Endothelial cell of umbilical vein (primary cell): ENCODE measurements at regions not wholly inside any gene's neighbourhood (a gene's known extent, or its start where the extent isn't known, plus 50 kb on each side); places are given as distances from the start of the nearest gene placed in this dataset.

Experiments
- BruUV-seq: library from RNA; stranded (reverse); fragments of 400-500 nt; replicated peaks from 2 replicates; lab custom pipeline; 2021; lab: Mats Ljungman, UMichigan
- CTCF ChIA-PET: fragments of 300-600, 350-600 bp; sonication (Branson Sonifier 250); formaldehyde crosslinking; loops from one replicate; lab custom pipeline; 2021; ENCODE audit warnings: antibody characterized with exemption, inconsistent platforms; lab: Charles Lee
- POLR2A ChIA-PET: fragments of 300-600, 350-600 bp; sonication (Branson Sonifier 250); formaldehyde crosslinking; loops from one replicate; lab custom pipeline; 2021; ENCODE audit warnings: antibody characterized with exemption, inconsistent platforms; lab: Charles Lee
- DNase-seq: peaks from one replicate; pipeline ENCODE4 v3.0.0-alpha.2; 2011; ENCODE audit warnings: low read depth, low spot score
- FAIRE-seq: peaks from 2 replicates; lab custom pipeline; 2011; peaks lifted over from hg19 to GRCh38; lab: Jason Lieb, UNC
- H2AFZ ChIP-seq: 2 replicates; pipeline ENCODE4 v1.6.0; 2012; ENCODE audit warnings: low read depth, low read length, control low read depth, inconsistent platforms
- H3K27ac ChIP-seq: 2 replicates; pipeline ENCODE4 v1.5.1; 2011; ENCODE audit warnings: low read depth, mild to moderate bottlenecking, control low read depth, low read length, moderate library complexity; ENCODE audit not compliant: insufficient read depth
- H3K27me3 ChIP-seq, 2 experiments: 2 replicates each; pipeline versions ENCODE4 v1.6.0 to v1.6.1; 2011; ENCODE audit warnings: low read length in 2 of 2, mixed read lengths in 1 of 2; ENCODE audit not compliant: control insufficient read depth in 2 of 2, insufficient read depth in 2 of 2
- H3K36me3 ChIP-seq, 2 experiments: 2 replicates in 1 of 2; 3 replicates in 1 of 2; pipeline ENCODE4 v1.5.1; 2011; ENCODE audit warnings: low read length in 2 of 2, mild to moderate bottlenecking in 1 of 2, moderate library complexity in 1 of 2; ENCODE audit not compliant: control insufficient read depth in 2 of 2, insufficient read depth in 2 of 2; ENCODE audit errors: extremely low read depth in 1 of 2
- H3K4me1 ChIP-seq: 3 replicates; pipeline ENCODE4 v1.5.1; 2011; ENCODE audit warnings: mild to moderate bottlenecking, low read length; ENCODE audit not compliant: control insufficient read depth, insufficient read depth; ENCODE audit errors: extremely low read depth
- H3K4me2 ChIP-seq: 2 replicates; pipeline ENCODE4 v1.6.1; 2011; ENCODE audit warnings: low read length, control low read depth, mixed read lengths; ENCODE audit not compliant: insufficient read depth
- H3K4me3 ChIP-seq, 3 experiments: fragments of 200-600 bp in 1 of 3; sonication (generic), shearing (Covaris generic) in 1 of 3; replicated peaks in 1 of 3; 2 replicates each; pipeline ENCODE4 v1.5.1; 2011 to 2016; ENCODE audit warnings: control low read depth in 3 of 3, low read length in 3 of 3, mild to moderate bottlenecking in 2 of 3, inconsistent platforms in 1 of 3, low read depth in 1 of 3, moderate library complexity in 1 of 3; ENCODE audit not compliant: insufficient read depth in 1 of 3
- H3K79me2 ChIP-seq: 2 replicates; pipeline ENCODE4 v1.6.0; 2012; ENCODE audit warnings: low read length, inconsistent platforms; ENCODE audit not compliant: control insufficient read depth, insufficient read depth
- H3K9ac ChIP-seq: replicated peaks from 2 replicates; pipeline ENCODE3; 2011; ENCODE audit warnings: low read length, control low read depth; ENCODE audit not compliant: insufficient read depth; ENCODE audit errors: extremely low read depth
- H3K9me1 ChIP-seq: replicated peaks from 3 replicates; pipeline ENCODE4 v1.6.0; 2011; ENCODE audit warnings: mild to moderate bottlenecking, low read length; ENCODE audit not compliant: control insufficient read depth, insufficient read depth; ENCODE audit errors: extremely low read depth
- H3K9me3 ChIP-seq: replicated peaks from 2 replicates; pipeline ENCODE4 v1.5.1; 2012; ENCODE audit warnings: low read length, inconsistent platforms; ENCODE audit not compliant: control insufficient read depth, insufficient read depth
- H4K20me1 ChIP-seq: replicated peaks from 2 replicates; pipeline ENCODE3; 2011; ENCODE audit warnings: mild to moderate bottlenecking, low read length; ENCODE audit not compliant: control insufficient read depth, insufficient read depth; ENCODE audit errors: extremely low read depth
- EZH2 ChIP-seq: IDR thresholded peaks from 2 replicates; pipeline ENCODE4 v1.6.1; 2012; ENCODE audit warnings: borderline replicate concordance, low read depth, mild to moderate bottlenecking, moderate library complexity, low read length, inconsistent platforms; ENCODE audit not compliant: severe bottlenecking
- FOS ChIP-seq: IDR thresholded peaks from 2 replicates; pipeline ENCODE4 v1.6.1; 2011; ENCODE audit warnings: mild to moderate bottlenecking, low read length, moderate library complexity, borderline replicate concordance; ENCODE audit not compliant: insufficient read depth
- GATA2 ChIP-seq: IDR thresholded peaks from 2 replicates; pipeline ENCODE4 v1.7.0; 2011; ENCODE audit warnings: low read depth, mild to moderate bottlenecking, moderate library complexity, mixed read lengths, low read length; ENCODE audit not compliant: insufficient read length, insufficient read depth
- JUN ChIP-seq: IDR thresholded peaks from 2 replicates; pipeline ENCODE4 v1.6.1; 2011; ENCODE audit warnings: borderline replicate concordance, low read depth; ENCODE audit not compliant: insufficient read length, insufficient read depth
- MYC ChIP-seq: IDR thresholded peaks from one replicate; pipeline ENCODE4 v1.6.1; 2011; ENCODE audit warnings: mild to moderate bottlenecking, low read depth, low read length
- POLR2A ChIP-seq: IDR thresholded peaks from 2 replicates; pipeline ENCODE4 v1.6.1; 2012; ENCODE audit warnings: low read depth, mild to moderate bottlenecking, control low read depth, low read length
- POLR2AphosphoS5 ChIP-seq: IDR thresholded peaks from 2 replicates; pipeline ENCODE4 v1.6.1; 2012; ENCODE audit warnings: low read depth, mild to moderate bottlenecking, control low read depth, low read length, moderate library complexity; ENCODE audit not compliant: insufficient read depth
- dilution Hi-C: fragments of 300-500 bp; cut with MboI; formaldehyde crosslinking; loops from one replicate; pipeline ENCODE4 v1.15.0; 2019; ENCODE audit warnings: low sequenced_read_pairs; ENCODE audit not compliant: extremely low pct_ligation_motif_present
- intact Hi-C: fragments of 100-400 bp; cut with micrococcal nuclease; formaldehyde crosslinking; loops from one replicate; pipeline ENCODE4 v1.10.0; 2022
- TF ChIP-seq, protein P1 (sequence below), 2 donors: IDR thresholded peaks; 1 replicate in 1 of 2; 2 replicates in 1 of 2; pipeline ENCODE4 v1.5.1; 2011; ENCODE audit warnings: low read length in 2 of 2, mild to moderate bottlenecking in 2 of 2, moderate library complexity in 2 of 2, control low read depth in 1 of 2, inconsistent platforms in 1 of 2, low read depth in 1 of 2; ENCODE audit not compliant: insufficient read depth in 1 of 2; ENCODE audit errors: extremely low read depth in 1 of 2
- TF ChIP-seq, protein P2 (sequence below): IDR thresholded peaks from 2 replicates; pipeline ENCODE4 v1.6.1; 2011; ENCODE audit not compliant: insufficient read depth, insufficient read length

GRCh38 chr15:100772478-100772877 is 107.2 kb upstream of the ALDH1A3 start:
- Histone ChIP-seq H3K27ac (no peak overlapping the region), H3K79me2 (no peaks in the 10 kb centered on the region), H3K9ac (no peak overlapping the region), H4K20me1 (no peaks in the 10 kb centered on the region), H3K4me1 (no peaks in the 10 kb centered on the region), H3K4me3 (no peak overlapping the region), H3K9me1 (no peaks in the 10 kb centered on the region), H3K36me3 (no peaks in the 10 kb centered on the region), H3K9me3 (no peaks in the 10 kb centered on the region), H3K4me2 (no peak overlapping the region), H3K27me3 (no peaks in the 10 kb centered on the region), H2AFZ (no peak overlapping the region)
- no peak for DNase-seq
- FAIRE-seq = no peak
- intact Hi-C loops (no loop called here), dilution Hi-C loops (no loop called here)
- TF ChIP-seq, protein P1, sequence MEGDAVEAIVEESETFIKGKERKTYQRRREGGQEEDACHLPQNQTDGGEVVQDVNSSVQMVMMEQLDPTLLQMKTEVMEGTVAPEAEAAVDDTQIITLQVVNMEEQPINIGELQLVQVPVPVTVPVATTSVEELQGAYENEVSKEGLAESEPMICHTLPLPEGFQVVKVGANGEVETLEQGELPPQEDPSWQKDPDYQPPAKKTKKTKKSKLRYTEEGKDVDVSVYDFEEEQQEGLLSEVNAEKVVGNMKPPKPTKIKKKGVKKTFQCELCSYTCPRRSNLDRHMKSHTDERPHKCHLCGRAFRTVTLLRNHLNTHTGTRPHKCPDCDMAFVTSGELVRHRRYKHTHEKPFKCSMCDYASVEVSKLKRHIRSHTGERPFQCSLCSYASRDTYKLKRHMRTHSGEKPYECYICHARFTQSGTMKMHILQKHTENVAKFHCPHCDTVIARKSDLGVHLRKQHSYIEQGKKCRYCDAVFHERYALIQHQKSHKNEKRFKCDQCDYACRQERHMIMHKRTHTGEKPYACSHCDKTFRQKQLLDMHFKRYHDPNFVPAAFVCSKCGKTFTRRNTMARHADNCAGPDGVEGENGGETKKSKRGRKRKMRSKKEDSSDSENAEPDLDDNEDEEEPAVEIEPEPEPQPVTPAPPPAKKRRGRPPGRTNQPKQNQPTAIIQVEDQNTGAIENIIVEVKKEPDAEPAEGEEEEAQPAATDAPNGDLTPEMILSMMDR (IDR thresholded peaks at IDR 0.05; ENCODE audit: extremely low read depth in 1 of 2, insufficient read depth in 1 of 2, low read depth in 1 of 2, low read length in 2 of 2) = no peak
- TF ChIP-seq, protein P2, sequence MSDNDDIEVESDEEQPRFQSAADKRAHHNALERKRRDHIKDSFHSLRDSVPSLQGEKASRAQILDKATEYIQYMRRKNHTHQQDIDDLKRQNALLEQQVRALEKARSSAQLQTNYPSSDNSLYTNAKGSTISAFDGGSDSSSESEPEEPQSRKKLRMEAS = no peak
- TF ChIP-seq FOS = no peak
- no peak for TF ChIP-seq JUN
- TF ChIP-seq GATA2 = no peak
- TF ChIP-seq EZH2 = no peak
- no peak for TF ChIP-seq POLR2AphosphoS5
- no peak for TF ChIP-seq MYC
- TF ChIP-seq POLR2A = no peak
- no TSS peak for BruUV-seq
- ChIA-PET POLR2A (no interaction called here), CTCF (interaction anchor here (0.7 kb wide), 1 partner anchor 12 kb away, joined by 3 read pairs; no protein-coding TSS in a partner anchor)
